ENCODE measurements at regions not wholly inside any gene's neighbourhood (a gene's known extent, or its start where the extent isn't known, plus 50 kb on each side); places are given as distances from the start of the nearest gene placed in this dataset.

DNA sequence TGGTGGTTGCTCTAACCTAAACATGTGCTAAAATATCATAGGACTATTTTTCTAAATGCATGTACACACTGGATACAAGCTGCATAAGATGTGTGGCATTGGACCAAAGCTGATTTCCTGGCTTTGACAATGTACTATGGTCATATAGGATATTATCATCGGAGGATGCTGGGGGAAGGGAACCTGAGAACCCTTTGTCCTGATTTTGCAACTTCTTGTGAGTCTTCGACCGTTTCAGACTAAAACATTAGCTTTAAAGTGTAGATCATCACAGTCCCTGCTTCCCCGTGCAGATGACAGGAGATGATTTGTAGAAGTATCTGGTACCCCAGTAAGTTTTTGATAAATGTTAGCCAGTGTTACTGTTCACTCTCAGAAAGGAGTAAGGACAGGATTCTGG is 554.7 kb downstream of the MIAT start:
- 14 to 90% (median 47%) methylated on average over 1 to 4 of the region's 4 CpGs; no CpG with 5 or more reads in 3 of the 10 experiments for WGBS, 10 experiments
- H3K27ac ChIP-seq, result peak overlapping the region; percentile 9 to 33
- no peak for ATAC-seq (replicated peaks in 6 of 8)

DNA sequence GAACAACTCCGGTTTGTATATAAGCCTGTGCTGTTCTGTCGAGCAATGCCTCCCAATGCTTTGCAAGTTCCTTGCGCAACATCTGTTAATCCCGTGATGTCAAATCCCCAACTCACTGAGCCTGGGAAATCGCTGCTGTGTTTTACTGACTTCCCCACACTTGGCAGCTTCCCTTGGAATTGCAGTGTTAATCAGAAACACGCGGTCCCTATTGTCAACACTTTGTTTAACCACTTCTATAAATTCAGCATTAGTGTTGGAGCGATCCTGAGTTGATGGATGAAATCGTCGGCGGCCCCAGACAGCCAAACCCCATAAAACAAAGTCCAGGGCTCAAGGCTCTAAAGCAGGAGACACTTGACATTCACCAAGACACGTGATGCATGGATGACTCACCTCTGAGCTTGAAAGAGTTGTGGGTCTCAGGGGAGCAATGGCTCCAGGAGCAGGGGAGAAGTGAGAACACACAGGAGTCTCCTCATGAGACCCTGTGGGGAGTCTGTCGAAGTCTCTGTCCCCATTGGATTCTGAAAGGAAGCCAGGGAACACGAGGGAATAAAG is 555.3 kb downstream of the MIAT start:
- Histone ChIP-seq H3K4me3 (no peak overlapping the region), H3K27ac (peak overlapping the region; percentile 9 to 33), H3K4me1 (replicated peaks in 1 of 2) (peaks cover 48 to 59% of the 10 kb centered on the region in 2 donors)
- 0 to 28% (median 21%) methylated on average over 2 to 9 of the region's 14 CpGs; no CpG with 5 or more reads in 2 of the 10 experiments for WGBS, 10 experiments
- ATAC-seq (replicated peaks in 6 of 8), result peak; percentile 89 to 93 (median 91)
- in situ Hi-C loops (cut with MboI; ENCODE audit: low pct_unique_long_range_greater_than_20kb in 2 of 9, low sequenced_read_pairs in 9 of 9, unreplicated experiment in 9 of 9), result no loop called here

More for the DNA sequence above, 554.7 kb downstream of the MIAT start:
- no peak overlapping the region for H3K4me3 ChIP-seq
- in situ Hi-C loops (cut with MboI; ENCODE audit: low pct_unique_long_range_greater_than_20kb in 2 of 9, low sequenced_read_pairs in 9 of 9, unreplicated experiment in 9 of 9), result no loop called here
- H3K4me1 ChIP-seq (replicated peaks in 1 of 2), result peaks cover 50 to 60% of the 10 kb centered on the region in 2 donors

- Histone ChIP-seq H3K4me3 (no peak overlapping the region), H3K4me1 (replicated peaks in 1 of 2) (peaks cover 44 to 58% of the 10 kb centered on the region in 2 donors), H3K27ac (peak overlapping the region; percentile 5 to 33)
- in situ Hi-C loops (cut with MboI; ENCODE audit: low pct_unique_long_range_greater_than_20kb in 2 of 9, low sequenced_read_pairs in 9 of 9, unreplicated experiment in 9 of 9), result no loop called here
- ATAC-seq (replicated peaks in 6 of 8), result no peak
- WGBS, 10 experiments, result 67 to 100% (median 82%) methylated on average over 1 to 3 of the region's 4 CpGs; no CpG with 5 or more reads in 4 of the 10 experiments
Measured at GRCh38 chr22:27213294-27213693, 555.9 kb downstream of the MIAT start.

GRCh38 chr22:27213766-27214581 is 556.6 kb downstream of the MIAT start:
- ATAC-seq (replicated peaks in 6 of 8), result no peak
- WGBS, 10 experiments, result 67 to 100% (median 95%) methylated on average over 2 to 10 of the region's 17 CpGs; no CpG with 5 or more reads in 1 of the 10 experiments
- in situ Hi-C loops (cut with MboI; ENCODE audit: low pct_unique_long_range_greater_than_20kb in 2 of 9, low sequenced_read_pairs in 9 of 9, unreplicated experiment in 9 of 9), result no loop called here
- Histone ChIP-seq H3K27ac (no peak overlapping the region), H3K4me3 (no peak overlapping the region), H3K4me1 (replicated peaks in 1 of 2) (peaks cover 44 to 60% of the 10 kb centered on the region in 2 donors)

DNA sequence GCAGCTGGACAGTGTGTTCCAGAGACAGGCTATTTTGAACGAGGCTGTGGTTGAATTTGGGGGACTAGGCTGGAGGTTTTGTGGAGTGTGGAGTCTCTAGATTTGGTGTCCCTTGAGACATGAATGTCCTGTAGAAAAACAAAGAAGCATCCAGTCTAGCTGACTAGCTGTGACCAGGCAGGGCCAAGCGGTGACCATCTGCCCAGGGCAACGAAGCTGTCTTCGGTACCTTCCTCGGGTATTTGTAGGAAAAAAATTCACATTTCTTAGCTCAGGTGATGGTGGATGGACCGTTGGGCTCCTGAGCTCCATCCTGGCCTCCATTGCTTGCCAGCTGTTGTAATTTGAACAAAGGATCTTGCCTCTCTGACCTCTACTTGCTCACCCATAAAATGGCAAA is 557.3 kb downstream of the MIAT start:
- WGBS, 10 experiments, result 84 to 100% (median 92%) methylated on average over 2 to 6 of the region's 6 CpGs; no CpG with 5 or more reads in 4 of the 10 experiments
- no peak overlapping the region for H3K27ac ChIP-seq
- no peak for ATAC-seq (replicated peaks in 6 of 8)
- no peak overlapping the region for H3K4me3 ChIP-seq
- peaks cover 44 to 60% of the 10 kb centered on the region in 2 donors for H3K4me1 ChIP-seq (replicated peaks in 1 of 2)
- in situ Hi-C loops (cut with MboI; ENCODE audit: low pct_unique_long_range_greater_than_20kb in 2 of 9, low sequenced_read_pairs in 9 of 9, unreplicated experiment in 9 of 9), result no loop called here

- H3K4me1 ChIP-seq (replicated peaks in 1 of 2), result peaks cover 40 to 53% of the 10 kb centered on the region in 2 donors
- no peak overlapping the region for H3K4me3 ChIP-seq
- in situ Hi-C loops (cut with MboI; ENCODE audit: low pct_unique_long_range_greater_than_20kb in 2 of 9, low sequenced_read_pairs in 9 of 9, unreplicated experiment in 9 of 9), result no loop called here
- whole genome bisulfite sequencing, 10 experiments, result 20 to 100% (median 55%) methylated on average over 1 to 4 of the region's 5 CpGs; no CpG with 5 or more reads in 3 of the 10 experiments
- no peak for ATAC-seq (replicated peaks in 6 of 8)
- H3K27ac ChIP-seq, result no peak overlapping the region
Measured at GRCh38 chr22:27215871-27216270, 558.5 kb downstream of the MIAT start.

DNA sequence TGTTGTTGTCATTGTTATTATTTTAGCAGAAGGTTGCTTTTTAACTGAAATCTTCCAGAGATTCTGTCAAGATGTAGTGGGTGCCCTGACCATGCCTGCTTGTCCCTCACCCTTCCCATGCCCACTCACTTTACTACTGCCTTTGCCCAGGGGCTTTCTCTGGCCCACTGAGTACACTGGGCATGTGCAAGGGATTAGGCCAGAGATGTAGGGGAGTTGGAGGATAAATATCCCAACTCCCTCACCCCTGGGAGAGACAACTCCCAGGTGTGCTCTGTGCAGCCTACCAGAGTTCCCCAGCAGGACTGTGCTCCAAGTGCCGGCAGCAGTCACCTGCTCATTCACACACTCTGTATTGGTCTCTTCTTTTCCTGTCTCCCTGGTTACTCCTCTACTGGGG is 559.1 kb downstream of the MIAT start:
- Histone ChIP-seq H3K4me3 (no peak overlapping the region), H3K27ac (no peak overlapping the region), H3K4me1 (replicated peaks in 1 of 2) (peaks cover 34 to 47% of the 10 kb centered on the region in 2 donors)
- in situ Hi-C loops (cut with MboI; ENCODE audit: low pct_unique_long_range_greater_than_20kb in 2 of 9, low sequenced_read_pairs in 9 of 9, unreplicated experiment in 9 of 9), result no loop called here
- no peak for ATAC-seq (replicated peaks in 6 of 8)
- 100% methylated on average over 1 of the region's 1 CpG; no CpG with 5 or more reads in 7 of the 10 experiments for WGBS, 10 experiments

GRCh38 chr22:27217154-27217553 is 559.8 kb downstream of the MIAT start:
- in situ Hi-C loops (cut with MboI; ENCODE audit: low pct_unique_long_range_greater_than_20kb in 2 of 9, low sequenced_read_pairs in 9 of 9, unreplicated experiment in 9 of 9), result no loop called here
- no peak for ATAC-seq (replicated peaks in 6 of 8)
- WGBS, 10 experiments, result 53 to 83% (median 61%) methylated on average over 1 to 3 of the region's 3 CpGs; no CpG with 5 or more reads in 4 of the 10 experiments
- Histone ChIP-seq H3K4me3 (no peak overlapping the region), H3K27ac (no peak overlapping the region), H3K4me1 (replicated peaks in 1 of 2) (peaks cover 27 to 40% of the 10 kb centered on the region in 2 donors)

- H3K4me3 ChIP-seq, result no peak overlapping the region
- in situ Hi-C loops (cut with MboI; ENCODE audit: low pct_unique_long_range_greater_than_20kb in 2 of 9, low sequenced_read_pairs in 9 of 9, unreplicated experiment in 9 of 9), result no loop called here
- peaks cover 17 to 29% of the 10 kb centered on the region in 2 donors for H3K4me1 ChIP-seq (replicated peaks in 1 of 2)
- 61 to 100% (median 84%) methylated on average over 1 to 14 of the region's 16 CpGs for WGBS, 10 experiments
- no peak overlapping the region for H3K27ac ChIP-seq
- peak in 2 of 8 experiments; percentile 68 to 77 for ATAC-seq (replicated peaks in 6 of 8)
Measured at GRCh38 chr22:27218012-27218920, 560.9 kb downstream of the MIAT start.

- ATAC-seq (replicated peaks in 6 of 8), result no peak
- in situ Hi-C loops (cut with MboI; ENCODE audit: low pct_unique_long_range_greater_than_20kb in 2 of 9, low sequenced_read_pairs in 9 of 9, unreplicated experiment in 9 of 9), result no loop called here
- no peak overlapping the region for H3K27ac ChIP-seq
- H3K4me1 ChIP-seq (replicated peaks in 1 of 2), result peaks cover 16 to 27% of the 10 kb centered on the region in 2 donors
- WGBS, 10 experiments, result 80 to 100% (median 100%) methylated on average over 1 to 2 of the region's 2 CpGs; no CpG with 5 or more reads in 3 of the 10 experiments
- H3K4me3 ChIP-seq, result no peak overlapping the region
Measured at GRCh38 chr22:27219036-27219435, 561.6 kb downstream of the MIAT start.

DNA sequence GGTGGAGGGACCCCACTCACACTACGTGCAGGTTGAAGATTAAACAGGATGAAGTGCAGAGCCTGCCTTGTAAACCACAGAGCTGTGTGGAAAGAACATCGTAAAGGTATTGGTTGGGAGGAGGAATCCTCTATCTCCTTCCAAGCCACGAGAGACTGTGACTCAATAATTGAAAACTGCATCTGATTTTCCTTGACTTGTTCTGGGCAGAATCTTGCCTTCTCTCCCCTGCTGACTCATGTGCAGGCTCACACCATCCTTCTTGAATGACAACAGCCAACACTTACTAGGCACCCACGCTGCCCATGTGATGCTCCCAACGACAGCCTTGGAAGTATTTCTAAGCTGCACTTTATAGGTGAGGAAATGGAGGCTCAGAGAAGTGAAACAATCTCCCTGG is 563.0 kb downstream of the MIAT start:
- in situ Hi-C loops (cut with MboI; ENCODE audit: low pct_unique_long_range_greater_than_20kb in 2 of 9, low sequenced_read_pairs in 9 of 9, unreplicated experiment in 9 of 9), result no loop called here
- Histone ChIP-seq H3K27ac (peak overlapping the region in 1 of 2 donors; percentile 49), H3K4me1 (replicated peaks in 1 of 2) (peaks cover 24 to 29% of the 10 kb centered on the region in 2 donors), H3K4me3 (no peak overlapping the region)
- 13 to 67% (median 36%) methylated on average over 1 to 4 of the region's 5 CpGs; no CpG with 5 or more reads in 2 of the 10 experiments for WGBS, 10 experiments
- peak in 6 of 8 experiments; percentile 2 to 83 (median 78) for ATAC-seq (replicated peaks in 6 of 8)

DNA sequence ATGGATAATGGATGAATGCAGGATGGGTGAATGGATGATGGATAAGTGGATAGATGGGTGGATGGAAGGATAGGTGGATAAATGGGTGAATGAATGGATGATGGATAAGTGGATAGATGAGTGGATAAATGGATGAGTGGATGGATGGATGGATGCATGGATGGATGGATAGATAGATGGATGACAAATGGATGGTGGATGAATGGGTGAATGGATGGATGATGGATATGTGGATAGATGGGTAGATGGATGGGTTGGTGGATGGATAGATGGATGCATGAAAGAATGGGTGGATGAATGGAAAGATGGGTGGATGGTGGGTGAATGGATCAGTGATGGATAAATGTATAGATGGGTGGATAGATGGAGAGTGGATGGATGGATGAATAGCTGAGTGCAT is 564.8 kb downstream of the MIAT start:
- no peak for ATAC-seq (replicated peaks in 6 of 8)
- Histone ChIP-seq H3K4me3 (no peak overlapping the region), H3K27ac (no peak overlapping the region), H3K4me1 (replicated peaks in 1 of 2) (peaks cover 17 to 19% of the 10 kb centered on the region in 2 donors)
- in situ Hi-C loops (cut with MboI; ENCODE audit: low pct_unique_long_range_greater_than_20kb in 2 of 9, low sequenced_read_pairs in 9 of 9, unreplicated experiment in 9 of 9), result no loop called here

Measured in motor neuron (in vitro differentiated cells).